Activated naive CD4-positive, alpha-beta T cell treated with Interleukin-2 at 50 U/mL for 16 hours (primary cell): ENCODE measurements at regions not wholly inside any gene's neighbourhood (a gene's known extent, or its start where the extent isn't known, plus 50 kb on each side); places are given as distances from the start of the nearest gene placed in this dataset.

ENCODE experiments used
- DNase-seq: peaks from one replicate; pipeline ENCODE4 v3.0.0-alpha.2; 2020

DNA sequence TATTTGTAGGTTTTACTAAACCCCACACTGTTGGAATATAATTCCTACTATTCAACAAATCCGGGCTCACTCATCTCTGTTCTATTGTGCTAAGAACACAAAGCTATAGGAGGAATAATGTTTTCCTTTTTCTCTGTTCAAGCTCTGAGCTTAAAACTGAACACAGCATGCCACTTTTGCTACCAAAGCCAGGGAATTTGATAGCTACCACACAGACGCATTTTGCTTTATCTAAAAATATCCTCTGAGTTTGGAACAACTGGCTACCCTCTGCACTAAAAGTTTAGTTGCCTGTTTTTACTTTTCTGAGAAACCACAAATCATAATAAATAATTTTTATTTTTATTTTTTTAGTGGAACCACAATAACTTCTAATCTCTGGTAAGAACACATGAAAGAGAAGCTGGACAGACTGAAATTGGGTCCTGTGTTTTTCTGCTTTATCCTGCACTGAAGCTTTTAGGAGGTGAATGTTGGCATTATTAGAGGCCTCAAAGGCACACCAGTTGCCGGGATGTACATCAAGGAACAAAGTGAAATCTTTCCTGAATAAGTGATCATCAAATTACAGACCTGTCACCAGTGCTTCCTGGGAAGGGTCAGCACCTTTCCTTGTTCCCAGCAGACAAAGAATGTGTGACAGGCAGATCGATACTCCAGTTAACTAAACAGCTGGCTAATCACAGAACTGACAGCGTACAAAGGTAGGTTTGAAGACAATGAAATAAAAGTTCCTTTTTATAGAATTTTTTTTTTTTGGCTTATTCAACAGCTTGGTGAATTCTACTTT is 523.2 kb upstream of the TENM4 start:
- no peak for DNase-seq

DNA sequence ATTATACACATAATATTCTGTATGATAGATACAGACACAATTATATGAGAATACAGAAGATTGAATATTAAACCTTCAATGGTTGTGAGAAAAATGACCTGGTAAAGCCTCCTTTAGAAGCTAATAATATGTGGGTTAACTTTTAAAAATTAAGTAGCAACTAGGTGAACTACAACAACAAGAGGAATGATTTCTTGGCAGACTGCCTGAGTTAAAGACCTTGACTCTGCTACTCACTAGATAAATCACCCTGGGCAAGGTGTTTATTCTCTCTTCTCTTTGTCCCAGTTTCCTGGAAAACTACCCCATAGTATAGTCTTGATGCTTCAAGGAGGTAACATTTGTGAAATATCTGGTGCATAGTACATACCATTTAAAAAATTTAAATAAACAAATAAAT is 519.6 kb upstream of the TENM4 start:
- DNase-seq = no peak

DNA sequence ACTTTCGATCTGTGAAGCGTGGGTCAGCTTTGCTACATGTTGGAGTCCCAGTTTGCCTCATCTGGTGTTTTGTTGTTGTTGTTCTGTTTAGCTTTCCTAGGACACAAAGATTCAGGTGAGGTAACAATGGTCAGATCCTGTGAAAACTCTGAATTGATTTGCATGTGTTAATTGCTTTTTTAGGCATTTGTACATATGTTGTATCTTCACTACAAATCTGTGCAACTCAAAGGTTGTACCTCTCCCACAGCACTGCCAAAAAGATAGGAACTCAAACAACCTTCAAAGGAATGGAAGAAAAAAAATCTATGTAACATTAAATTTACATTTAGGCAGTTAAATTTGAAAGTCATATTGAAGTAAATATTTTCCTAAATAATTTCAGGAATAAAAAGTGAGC is 518.5 kb upstream of the TENM4 start:
- DNase-seq = no peak

DNA sequence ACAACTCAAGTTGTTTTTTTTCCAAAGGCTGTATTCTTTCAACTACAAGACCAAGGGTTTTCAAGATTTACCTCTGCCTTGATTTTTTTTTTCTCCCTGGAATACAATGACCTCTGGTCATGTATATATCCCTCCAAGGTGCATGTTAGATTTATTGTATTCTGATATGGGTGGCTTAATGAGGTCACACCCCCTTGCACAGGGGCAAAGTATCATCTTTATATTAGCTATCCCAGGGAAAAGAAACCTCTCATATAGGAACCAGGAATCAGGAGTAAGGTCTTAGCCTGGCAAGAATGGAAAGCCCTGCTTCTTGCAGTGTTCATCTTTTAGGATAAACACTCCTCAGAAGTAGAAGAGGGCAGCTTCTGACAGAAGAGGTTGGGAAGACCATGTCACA is 516.9 kb upstream of the TENM4 start:
- DNase-seq = no peak

DNA sequence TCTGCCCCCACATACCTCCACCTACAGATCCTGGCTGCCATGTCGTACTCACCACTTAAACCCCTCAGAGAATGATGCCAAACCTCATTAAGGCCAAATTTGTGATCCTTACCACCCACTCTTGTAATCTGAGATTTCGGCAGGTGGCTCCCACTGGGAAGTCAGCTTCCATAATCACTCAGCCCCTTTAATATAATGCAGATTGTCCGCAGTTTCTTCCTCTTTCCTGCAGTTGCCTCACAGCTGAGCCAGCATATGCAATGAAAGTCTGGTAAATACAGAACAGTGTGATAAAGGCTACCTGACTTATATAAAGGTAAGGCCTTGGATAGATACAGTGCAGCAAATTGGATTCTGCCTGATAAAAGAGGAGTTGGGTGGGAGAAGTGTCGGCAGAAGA is 515.2 kb upstream of the TENM4 start:
- no peak for DNase-seq

DNA sequence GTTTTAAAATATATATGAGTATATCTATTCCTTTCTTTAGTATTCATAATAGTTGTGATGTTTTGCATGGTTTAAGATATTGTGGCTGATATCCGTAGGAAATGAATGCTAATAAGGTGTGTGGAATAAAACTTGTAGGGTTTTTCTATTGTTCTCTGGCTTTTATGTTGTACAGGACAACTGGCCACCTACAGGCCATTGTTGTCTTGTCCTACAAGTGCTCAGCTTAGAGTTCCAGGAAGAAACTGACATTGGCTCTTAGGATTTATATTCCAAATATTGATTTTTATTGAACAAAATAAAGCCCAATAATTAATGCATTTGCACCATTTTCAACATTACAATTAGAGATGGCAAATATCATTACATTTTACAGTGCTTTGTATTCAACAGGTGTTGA is 512.8 kb upstream of the TENM4 start:
- DNase-seq = no peak

DNA sequence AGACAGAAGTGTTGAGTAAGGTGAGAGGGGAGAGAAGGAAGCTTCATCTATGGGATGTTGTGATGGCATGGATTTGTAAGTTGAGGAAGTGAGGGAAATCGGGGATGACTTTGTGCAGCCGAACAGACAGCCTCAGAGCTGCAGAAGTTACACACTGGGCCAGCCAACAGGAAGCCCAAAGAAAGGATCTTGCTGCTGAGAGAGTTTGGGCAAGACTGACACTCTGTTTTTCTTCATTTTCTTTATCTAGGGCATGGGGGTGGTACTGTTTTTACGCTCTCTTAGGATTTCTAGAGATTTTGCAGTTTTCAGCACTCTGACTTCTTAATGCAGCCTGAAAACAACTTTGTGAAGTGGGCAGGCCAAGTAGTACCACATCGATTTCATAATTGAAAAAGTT is 509.9 kb upstream of the TENM4 start:
- no peak for DNase-seq

DNA sequence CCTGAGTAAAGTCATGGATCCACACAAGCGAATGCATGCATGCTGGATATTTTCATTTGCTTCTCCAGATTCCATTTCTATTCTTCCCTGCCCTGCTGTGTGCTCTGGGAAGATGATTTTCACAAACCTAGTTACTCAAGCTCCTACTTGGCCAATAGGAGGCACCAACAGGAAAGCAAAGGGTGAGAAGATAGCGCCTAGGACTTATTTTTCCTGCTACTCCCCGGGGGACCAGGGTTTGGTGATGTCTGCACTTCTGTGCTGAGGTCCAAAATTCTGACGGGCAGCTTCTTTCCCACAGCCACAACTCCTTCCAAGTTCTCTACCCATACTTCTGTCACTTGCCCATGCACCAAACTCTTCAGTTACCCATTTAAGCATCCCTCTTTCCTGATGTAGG is 509.3 kb upstream of the TENM4 start:
- no peak for DNase-seq

DNA sequence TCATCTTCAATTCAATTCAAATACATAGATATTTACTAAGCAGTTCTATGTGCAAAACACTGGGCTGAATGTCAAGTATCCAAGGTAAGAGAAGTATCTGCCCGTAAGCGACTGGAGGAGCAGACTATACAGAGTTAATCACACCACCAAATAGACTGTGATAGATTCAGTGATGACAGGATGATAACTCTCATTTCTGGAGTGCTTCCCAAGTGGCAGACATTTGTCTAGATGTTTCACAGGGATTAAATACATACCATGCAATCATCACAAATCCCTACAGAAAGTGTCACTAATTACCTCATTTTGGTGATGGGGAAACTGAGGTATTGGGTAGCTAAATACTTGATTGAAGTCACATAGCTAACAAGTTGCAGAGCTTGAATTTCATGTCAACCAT is 508.7 kb upstream of the TENM4 start:
- DNase-seq = no peak

DNA sequence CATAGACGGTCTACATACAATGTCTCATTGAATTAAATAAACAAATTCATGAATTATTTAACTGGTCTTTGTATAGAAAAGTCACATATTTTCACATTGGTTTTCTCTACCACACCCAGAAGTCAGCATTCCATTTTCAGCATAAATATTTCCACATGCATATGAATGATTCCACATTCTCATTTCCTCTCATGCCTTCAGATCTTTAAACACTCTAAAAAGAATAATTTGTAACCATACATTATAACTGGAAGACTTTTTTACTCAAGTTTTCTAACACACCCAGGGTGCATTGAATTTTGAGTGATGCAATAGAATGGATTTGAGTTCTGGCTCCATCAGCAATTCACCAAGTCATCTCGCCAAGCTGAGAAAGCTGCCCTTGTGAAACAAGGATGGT is 501.8 kb upstream of the TENM4 start:
- no peak for DNase-seq

DNA sequence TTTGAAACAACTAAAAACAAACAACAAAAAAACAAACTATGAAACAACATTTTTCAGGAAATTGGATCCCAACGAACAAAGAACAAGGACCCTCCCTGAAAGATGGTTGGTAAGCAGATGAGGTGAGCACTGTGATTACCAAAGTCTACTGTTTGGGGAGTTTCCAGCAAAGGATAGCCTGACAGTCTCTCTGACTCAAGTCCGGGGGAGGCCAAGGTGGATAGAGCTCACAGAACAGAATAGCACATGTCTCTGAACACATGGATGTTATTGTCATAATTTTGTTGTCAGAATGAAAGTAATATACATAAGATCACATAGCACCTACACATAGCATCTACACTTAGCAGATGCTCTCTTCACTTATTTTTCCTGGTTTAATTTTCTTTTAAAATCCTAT is 501.3 kb upstream of the TENM4 start:
- no peak for DNase-seq

DNA sequence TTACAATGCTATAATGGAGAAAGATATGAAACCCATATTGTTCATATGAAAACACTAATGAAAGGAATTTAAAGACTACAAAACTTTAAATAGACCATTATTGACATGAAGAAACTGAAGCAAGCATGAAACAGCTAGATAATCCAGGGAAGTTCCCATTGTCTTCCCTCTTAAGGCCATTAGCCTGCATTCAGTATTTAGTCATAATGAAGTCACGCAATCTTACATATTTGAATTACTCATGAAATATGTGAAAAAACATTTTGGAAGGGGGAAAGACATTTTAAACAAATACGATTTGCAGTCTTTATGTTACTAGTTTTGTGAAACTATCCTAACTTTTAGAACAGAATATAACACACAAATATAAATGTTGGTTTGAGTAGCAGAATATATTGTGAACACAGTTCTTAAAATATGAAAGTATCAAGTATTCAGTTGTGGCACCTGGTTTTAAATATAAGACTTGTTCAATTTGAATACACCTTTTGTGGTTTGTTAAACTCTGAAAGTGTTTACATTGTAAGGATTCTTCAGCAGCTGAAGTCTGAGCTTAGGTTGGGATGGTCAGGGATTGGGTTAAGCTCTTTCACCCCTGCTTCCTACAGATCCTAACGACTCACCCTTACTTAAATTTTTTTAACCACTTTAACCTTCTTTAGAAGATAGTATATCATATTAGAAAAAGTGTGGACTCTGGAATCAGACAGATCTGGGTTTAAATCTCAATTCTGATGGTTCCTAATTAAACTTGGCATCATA is 500.3 kb upstream of the TENM4 start:
- DNase-seq = no peak

DNA sequence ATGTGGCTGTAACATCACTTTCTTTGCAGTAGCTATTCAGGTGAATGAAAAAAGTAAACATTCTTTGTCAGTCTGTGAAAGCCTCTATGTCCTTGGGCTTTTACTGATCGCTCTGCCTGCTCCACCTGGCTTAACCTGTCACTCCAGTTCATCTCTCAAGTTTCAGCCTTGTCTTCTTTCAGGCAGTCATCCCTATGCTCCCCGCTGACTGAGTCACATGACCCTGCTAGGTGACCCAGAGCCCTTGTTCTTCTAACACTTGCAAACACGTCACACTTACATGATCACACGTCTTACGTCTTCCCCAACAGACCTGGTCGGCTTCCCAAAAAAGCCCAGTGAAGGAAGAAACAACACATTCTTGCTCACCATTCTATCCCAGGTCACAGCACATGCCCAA is 499.3 kb upstream of the TENM4 start:
- no peak for DNase-seq

DNA sequence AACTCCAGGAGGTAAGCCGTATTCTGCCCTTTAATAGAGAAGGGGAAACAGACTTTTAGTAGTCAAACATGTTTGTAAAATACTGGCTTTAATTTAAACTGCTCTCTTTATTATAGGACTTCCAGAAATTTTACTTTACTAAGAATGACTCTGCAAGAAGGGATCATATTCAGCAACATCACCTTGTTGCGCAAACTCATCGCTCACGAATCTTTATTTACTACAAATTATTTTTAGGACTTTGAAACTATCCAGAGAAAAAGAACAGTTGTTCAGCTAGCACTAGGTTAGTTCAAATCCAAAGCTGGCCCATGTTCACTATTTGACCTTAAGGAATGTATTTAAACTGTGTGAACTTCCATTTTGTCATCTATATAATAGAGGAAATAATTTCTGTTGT is 498.3 kb upstream of the TENM4 start:
- no peak for DNase-seq

DNA sequence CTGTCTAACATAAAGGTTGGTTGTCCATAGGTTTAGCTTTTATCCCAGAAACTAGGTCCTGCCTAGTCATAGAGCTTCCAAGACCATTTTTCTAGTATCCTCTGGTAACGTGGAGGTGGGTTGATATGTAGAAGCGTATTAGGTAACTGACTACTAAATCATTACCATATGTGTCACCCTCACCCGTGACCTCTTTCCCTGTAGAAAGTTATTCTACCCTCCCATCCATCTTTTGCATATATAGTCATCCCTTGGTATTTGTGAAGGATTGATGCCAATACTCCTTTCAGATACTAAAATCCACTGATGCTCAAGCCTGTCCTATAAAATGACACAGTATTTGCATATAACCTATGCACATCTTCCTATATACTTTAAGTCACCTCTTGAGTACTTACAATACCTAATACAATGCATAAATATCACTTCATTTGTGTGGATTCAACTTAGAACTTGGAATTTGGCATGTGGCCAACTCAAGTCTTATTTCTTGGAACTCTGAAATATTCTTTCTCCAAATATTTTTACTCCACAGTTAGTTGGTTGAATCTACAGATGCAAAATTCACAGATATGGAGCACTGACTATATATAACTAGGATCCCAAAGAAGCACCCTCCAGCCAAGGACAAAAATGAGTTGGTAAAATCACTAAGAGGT is 497.0 kb upstream of the TENM4 start:
- DNase-seq = no peak

DNA sequence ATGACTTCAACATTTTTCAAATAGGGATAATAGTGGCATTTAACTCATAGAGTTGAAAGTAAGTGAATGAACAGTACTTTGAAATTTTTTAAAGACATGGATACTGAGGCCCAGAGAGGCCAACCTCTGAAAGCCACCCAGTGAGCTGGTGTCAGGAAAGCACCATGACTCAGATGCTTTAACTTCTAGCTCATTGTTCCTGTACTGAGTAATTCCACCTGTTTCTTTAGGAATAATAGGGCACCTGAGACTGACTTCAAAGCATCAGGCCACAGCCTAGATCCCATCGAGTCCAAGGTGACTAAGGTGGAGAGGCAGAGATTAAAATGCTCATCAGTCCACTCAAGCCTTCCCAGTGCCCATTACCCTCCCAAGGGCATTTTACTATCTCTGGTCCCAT is 491.8 kb upstream of the TENM4 start:
- DNase-seq = no peak

DNA sequence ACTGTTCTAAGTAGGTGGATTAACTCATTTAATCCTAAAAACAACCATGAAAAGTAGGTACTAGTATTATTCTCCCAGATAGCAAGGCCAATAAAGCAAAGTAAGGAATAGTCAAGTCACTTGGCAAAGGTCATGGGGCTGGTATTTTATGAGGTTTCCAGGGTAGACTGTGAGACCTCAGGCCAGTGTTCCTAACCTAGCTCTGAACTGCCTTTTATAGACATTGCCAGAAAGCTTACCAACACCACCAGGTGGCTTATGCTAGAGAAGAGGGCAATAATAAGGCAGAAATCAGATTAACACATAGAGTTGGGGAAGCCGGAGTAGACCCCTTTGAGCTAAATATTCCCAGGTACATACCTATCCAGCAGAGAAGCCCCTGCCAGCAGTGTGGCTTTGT is 490.9 kb upstream of the TENM4 start:
- no peak for DNase-seq

DNA sequence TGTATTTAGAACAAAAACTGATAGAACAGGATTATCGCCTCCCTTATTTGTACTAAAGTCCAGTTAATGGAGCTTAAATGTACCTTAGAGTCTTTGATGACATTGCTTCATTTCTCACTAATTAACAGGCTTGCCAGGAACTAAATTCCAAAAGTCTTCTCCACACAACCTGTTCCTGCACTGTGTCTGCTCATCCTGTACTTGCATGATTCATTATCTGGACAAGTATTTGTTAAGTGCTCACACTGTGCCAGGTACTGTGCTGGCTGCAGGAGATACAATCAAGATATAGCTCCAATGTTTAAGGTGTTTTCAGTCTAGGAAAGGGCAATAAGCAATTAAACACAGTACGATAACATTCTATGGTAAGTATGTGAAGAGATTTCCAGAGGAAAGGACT is 485.9 kb upstream of the TENM4 start:
- no peak for DNase-seq

DNA sequence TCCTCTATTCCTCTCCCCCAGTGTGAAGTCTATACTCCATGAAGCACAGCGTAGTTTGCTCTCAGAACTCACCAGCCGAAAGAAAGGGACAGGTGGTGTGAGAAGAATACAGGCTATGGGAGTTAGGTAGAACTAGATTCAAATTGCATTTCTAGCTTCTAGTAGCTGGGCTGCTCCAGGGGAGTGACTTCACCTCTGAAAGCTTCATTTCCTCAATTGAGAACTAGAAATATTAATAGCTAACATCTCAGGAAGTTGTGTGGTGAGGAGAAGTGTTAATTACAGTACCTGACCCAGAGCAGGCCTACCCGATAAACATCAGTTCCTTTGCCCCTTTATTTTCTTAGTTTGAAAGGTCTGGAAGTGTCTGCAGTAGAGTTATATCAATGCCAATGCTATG is 484.7 kb upstream of the TENM4 start:
- no peak for DNase-seq

DNA sequence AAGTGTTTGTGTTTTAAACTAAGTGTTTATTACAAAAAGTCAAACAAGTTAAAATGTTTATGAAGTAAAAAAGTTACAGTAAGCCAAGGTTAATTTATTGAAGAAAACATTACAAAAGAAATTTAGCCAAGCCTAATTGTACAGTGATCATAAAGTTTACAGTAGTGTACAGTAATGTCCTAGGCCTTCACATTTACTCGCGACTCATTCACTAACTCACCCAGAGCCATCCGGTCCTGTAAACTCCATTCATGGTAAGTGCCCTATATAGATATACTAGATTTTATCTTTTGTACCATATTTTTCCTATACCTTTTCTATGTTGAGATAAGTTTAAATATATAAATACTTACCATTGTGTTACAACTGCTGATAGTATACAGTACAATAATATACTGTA is 481.8 kb upstream of the TENM4 start:
- DNase-seq = no peak

DNA sequence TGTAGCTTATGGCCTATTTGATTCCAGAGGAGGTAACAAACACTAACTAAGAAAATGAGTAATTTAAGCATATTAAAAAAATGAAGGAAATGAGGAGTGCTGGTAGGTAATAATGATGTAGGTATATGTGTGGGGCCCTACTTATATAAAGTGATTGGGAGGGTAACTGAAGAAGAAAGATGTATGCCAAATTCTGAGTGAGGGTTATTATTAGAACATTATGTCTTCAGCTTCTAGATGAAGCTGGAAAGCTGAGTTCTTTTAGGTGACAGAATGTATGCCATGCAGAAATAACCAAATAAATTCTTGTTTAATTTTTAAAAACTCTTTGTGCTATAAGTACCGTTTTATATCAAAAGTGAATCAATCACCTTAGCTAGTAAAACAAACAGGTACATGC is 479.6 kb upstream of the TENM4 start:
- DNase-seq = no peak

DNA sequence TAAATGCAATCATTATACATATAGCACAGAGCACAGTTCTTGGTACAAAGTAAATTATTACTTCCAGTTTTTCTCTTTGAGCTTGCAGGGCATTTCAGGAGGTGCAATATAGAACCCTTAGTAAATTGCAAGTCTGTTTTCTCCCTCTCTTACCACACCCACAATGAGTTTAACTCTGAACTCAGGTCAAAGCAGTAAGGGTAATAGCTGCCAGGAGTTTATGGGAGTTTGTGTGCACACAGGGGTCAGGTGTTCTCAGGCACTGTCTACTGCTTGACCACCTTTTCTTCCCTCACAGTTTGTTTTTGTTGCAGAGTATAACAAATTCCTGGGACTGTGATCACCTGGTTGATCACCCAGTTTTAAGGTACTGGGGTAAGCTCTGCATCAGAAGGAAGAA is 478.5 kb upstream of the TENM4 start:
- no peak for DNase-seq

DNA sequence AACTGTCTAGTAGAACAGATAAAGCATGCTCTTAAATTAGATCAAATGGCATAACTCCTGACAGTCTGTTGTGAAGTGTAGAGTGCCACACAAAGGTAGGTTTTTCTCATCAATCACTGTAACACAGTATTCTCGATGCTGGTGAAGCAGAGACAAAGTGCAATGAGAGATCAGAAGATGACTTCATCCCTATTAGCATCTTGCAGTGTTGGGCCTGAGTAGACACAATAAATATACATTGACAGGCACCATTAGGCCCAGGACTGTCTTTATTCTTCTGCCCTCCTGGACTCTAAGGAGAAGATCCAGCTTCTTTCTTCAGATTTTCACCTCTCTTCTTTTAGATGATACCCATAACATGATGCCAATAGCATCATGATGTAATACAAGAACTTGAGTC is 478.0 kb upstream of the TENM4 start:
- DNase-seq = no peak

DNA sequence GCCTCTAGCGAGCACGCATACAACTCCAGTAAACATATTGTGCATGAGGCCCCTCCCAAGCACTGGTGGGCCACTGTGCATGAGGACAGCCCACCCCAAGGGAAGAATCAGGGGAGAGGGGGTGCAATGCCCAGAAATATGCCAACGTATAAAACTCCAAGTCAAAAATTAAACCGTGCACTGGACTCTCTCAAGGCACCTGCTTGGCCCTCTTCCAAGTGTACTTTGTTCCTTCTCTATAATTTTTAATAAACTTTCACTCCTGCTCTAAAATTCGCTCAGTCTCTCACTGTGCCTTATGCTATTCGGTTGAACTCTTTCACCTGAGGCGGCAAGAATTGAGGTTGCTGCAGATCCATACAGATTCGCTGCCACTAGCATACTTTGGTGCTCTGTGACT is 465.3 kb upstream of the TENM4 start:
- DNase-seq = no peak
